OCI-LY3 (cell line): ENCODE measurements at regions not wholly inside any gene's neighbourhood (a gene's known extent, or its start where the extent isn't known, plus 50 kb on each side); places are given as distances from the start of the nearest gene placed in this dataset.

Experiments
- H2AFZ ChIP-seq: fragments of 200-600, 300-600 bp; shearing (Covaris generic); 2 replicates; pipeline ENCODE4 v1.6.0; 2014; ENCODE audit warnings: antibody characterized with exemption, low read depth, low read length
- H3K27ac ChIP-seq: fragments of 200-600, 300-600 bp; sonication (generic); 2 replicates; pipeline ENCODE4 v1.5.1; 2014; ENCODE audit warnings: mild to moderate bottlenecking, low read length, moderate library complexity, mixed read lengths
- H3K27me3 ChIP-seq: fragments of 200-600, 300-600 bp; sonication (generic); 2 replicates; pipeline ENCODE4 v1.6.1; 2014; ENCODE audit warnings: low read depth, low read length, mixed read lengths
- H3K36me3 ChIP-seq: fragments of 200-600, 300-600 bp; sonication (generic); replicated peaks from 2 replicates; pipeline ENCODE3; 2014; ENCODE audit warnings: low read depth, low read length, mixed read lengths
- H3K4me1 ChIP-seq: fragments of 300-600, 200-600 bp; sonication (generic); 2 replicates; pipeline ENCODE4 v1.6.1; 2014; ENCODE audit warnings: low read length, mixed read lengths
- H3K4me2 ChIP-seq: fragments of 200-600, 300-600 bp; sonication (generic); 2 replicates; pipeline ENCODE4 v1.6.1; 2014; ENCODE audit warnings: low read length, mixed read lengths
- H3K4me3 ChIP-seq: fragments of 300-600, 200-600 bp; sonication (generic); 2 replicates; pipeline ENCODE4 v1.5.1; 2014; ENCODE audit warnings: antibody characterized with exemption, mild to moderate bottlenecking, low read length, moderate library complexity
- H3K79me2 ChIP-seq: fragments of 300-600, 200-600 bp; shearing (Covaris generic); 2 replicates; pipeline ENCODE4 v1.6.1; 2014; ENCODE audit warnings: mild to moderate bottlenecking, low read length, mixed read lengths
- H3K9ac ChIP-seq: fragments of 300-600, 200-600 bp; shearing (Covaris generic); 2 replicates; pipeline ENCODE4 v1.6.0; 2014; ENCODE audit warnings: mild to moderate bottlenecking, low read length, moderate library complexity
- H3K9me3 ChIP-seq: fragments of 200-600, 300-600 bp; shearing (Covaris generic); 2 replicates; pipeline ENCODE4 v1.6.1; 2014; ENCODE audit warnings: low read length, mixed read lengths; ENCODE audit not compliant: insufficient read depth
- H4K20me1 ChIP-seq: fragments of 200-600, 300-600 bp; sonication (generic); 2 replicates; pipeline ENCODE4 v1.6.1; 2016; ENCODE audit warnings: low read length, mixed read lengths; ENCODE audit not compliant: insufficient read depth
- EZH2phosphoT487 ChIP-seq: fragments of 200-600 bp; shearing (Covaris generic); IDR thresholded peaks from 2 replicates; pipeline ENCODE4 v1.6.1; 2018; ENCODE audit warnings: antibody characterized with exemption, mixed run types, low read depth
- TF ChIP-seq, protein P1 (sequence below): fragments of 200-600, 300-600 bp; sonication (generic); IDR thresholded peaks from 2 replicates; pipeline ENCODE4 v1.5.1; 2014; ENCODE audit warnings: antibody characterized with exemption, low read length, low read depth

DNA sequence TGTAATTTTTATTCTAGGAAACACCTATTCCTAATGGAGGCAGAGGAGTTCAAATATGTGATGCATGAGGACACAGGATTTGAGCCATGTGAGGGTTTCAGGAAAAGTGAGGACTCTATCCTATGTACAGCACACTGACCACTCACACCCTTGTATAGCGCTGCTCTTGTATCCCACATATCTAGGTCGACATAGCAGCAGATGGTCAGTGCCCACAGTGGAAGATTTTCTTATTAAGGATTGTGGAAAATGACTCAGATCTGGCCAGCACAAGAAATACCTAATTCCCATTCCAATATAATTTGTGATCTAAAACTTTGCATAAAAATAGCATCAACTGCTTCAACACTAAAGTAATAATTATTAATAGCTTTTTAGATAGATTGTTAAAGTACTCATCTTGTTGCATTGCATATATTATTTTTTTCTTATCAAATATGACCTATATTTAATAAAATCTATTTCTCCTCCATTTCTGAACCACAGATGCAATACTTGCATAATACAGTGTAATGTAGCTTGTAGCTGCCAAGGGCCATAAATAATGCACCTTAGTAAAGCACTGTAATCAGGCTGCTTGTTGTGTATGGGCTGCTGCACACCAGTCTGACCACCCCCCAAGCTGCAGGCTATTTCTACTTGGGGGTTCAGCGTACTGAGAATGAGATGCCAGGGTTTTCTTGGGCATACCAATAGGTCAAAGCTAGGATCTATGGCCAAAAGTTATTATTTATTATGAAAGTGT, 442.2 kb upstream of the CWC22 start:
- Histone ChIP-seq H3K27me3 (no peaks in the 10 kb centered on the region), H3K36me3 (peaks cover 10% of the 10 kb centered on the region), H3K4me2 (no peak overlapping the region), H3K4me3 (no peak overlapping the region), H3K9ac (no peak overlapping the region), H2AFZ (no peak overlapping the region), H3K27ac (no peak overlapping the region), H4K20me1 (no peaks in the 10 kb centered on the region), H3K9me3 (no peaks in the 10 kb centered on the region), H3K4me1 (peaks cover 20% of the 10 kb centered on the region), H3K79me2 (no peaks in the 10 kb centered on the region)
- no peak for TF ChIP-seq EZH2phosphoT487
- TF ChIP-seq, protein P1, sequence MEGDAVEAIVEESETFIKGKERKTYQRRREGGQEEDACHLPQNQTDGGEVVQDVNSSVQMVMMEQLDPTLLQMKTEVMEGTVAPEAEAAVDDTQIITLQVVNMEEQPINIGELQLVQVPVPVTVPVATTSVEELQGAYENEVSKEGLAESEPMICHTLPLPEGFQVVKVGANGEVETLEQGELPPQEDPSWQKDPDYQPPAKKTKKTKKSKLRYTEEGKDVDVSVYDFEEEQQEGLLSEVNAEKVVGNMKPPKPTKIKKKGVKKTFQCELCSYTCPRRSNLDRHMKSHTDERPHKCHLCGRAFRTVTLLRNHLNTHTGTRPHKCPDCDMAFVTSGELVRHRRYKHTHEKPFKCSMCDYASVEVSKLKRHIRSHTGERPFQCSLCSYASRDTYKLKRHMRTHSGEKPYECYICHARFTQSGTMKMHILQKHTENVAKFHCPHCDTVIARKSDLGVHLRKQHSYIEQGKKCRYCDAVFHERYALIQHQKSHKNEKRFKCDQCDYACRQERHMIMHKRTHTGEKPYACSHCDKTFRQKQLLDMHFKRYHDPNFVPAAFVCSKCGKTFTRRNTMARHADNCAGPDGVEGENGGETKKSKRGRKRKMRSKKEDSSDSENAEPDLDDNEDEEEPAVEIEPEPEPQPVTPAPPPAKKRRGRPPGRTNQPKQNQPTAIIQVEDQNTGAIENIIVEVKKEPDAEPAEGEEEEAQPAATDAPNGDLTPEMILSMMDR, result no peak

- peak overlapping the region; percentile 59; the same call in 1 of the 2 replicates for H2AFZ ChIP-seq
- H3K9me3 ChIP-seq, result peaks cover 7% of the 10 kb centered on the region; the same call in 1 of the 2 replicates
- no peaks in the 10 kb centered on the region for H4K20me1 ChIP-seq
- peak overlapping the region; percentile 20; the same call in 1 of the 2 replicates for H3K4me3 ChIP-seq
- H3K27me3 ChIP-seq, result no peaks in the 10 kb centered on the region
- H3K4me1 ChIP-seq, result peaks cover 27% of the 10 kb centered on the region
- no peaks in the 10 kb centered on the region for H3K79me2 ChIP-seq
- H3K36me3 ChIP-seq, result peaks cover 14% of the 10 kb centered on the region
- peak overlapping the region; percentile 72 for H3K27ac ChIP-seq
- H3K9ac ChIP-seq, result peak overlapping the region; percentile 11; the same call in 1 of the 2 replicates
- H3K4me2 ChIP-seq, result peak overlapping the region; percentile 55
- TF ChIP-seq, protein P1, result no peak
- TF ChIP-seq EZH2phosphoT487, result no peak
Measured at GRCh38 chr2:180446492-180446891, 439.4 kb upstream of the CWC22 start.

GRCh38 chr2:180443888-180444287, 436.8 kb upstream of the CWC22 start:
- Histone ChIP-seq H3K9me3 (peaks cover 7% of the 10 kb centered on the region; the same call in 1 of the 2 replicates), H3K9ac (no peak overlapping the region), H3K4me3 (no peak overlapping the region), H3K79me2 (no peaks in the 10 kb centered on the region), H3K36me3 (peaks cover 14% of the 10 kb centered on the region), H3K4me2 (no peak overlapping the region), H3K27ac (no peak overlapping the region), H4K20me1 (no peaks in the 10 kb centered on the region), H2AFZ (no peak overlapping the region), H3K27me3 (no peaks in the 10 kb centered on the region), H3K4me1 (peaks cover 27% of the 10 kb centered on the region)
- TF ChIP-seq, protein P1, result no peak
- TF ChIP-seq EZH2phosphoT487, result no peak

- Histone ChIP-seq H2AFZ (no peak overlapping the region), H3K36me3 (peaks cover 14% of the 10 kb centered on the region), H4K20me1 (no peaks in the 10 kb centered on the region), H3K9me3 (peaks cover 7% of the 10 kb centered on the region; the same call in 1 of the 2 replicates), H3K9ac (no peak overlapping the region), H3K4me3 (no peak overlapping the region), H3K27me3 (no peaks in the 10 kb centered on the region), H3K4me2 (no peak overlapping the region), H3K4me1 (peaks cover 27% of the 10 kb centered on the region), H3K27ac (no peak overlapping the region), H3K79me2 (no peaks in the 10 kb centered on the region)
- TF ChIP-seq, protein P1, result no peak
- no peak for TF ChIP-seq EZH2phosphoT487
Measured at GRCh38 chr2:180442860-180443644, 436.0 kb upstream of the CWC22 start.
